CD14-positive monocyte (primary cell): ENCODE measurements at regions not wholly inside any gene's neighbourhood (a gene's known extent, or its start where the extent isn't known, plus 50 kb on each side); places are given as distances from the start of the nearest gene placed in this dataset.

ENCODE experiments used
- DNase-seq, 3 donors: peaks; one replicate each; pipeline ENCODE4 v3.0.0-alpha.2; 2011 to 2022
- H2AFZ ChIP-seq: 2 replicates; pipeline ENCODE4 v1.6.0; 2012; ENCODE audit warnings: mild to moderate bottlenecking, low read depth, low read length, inconsistent platforms; ENCODE audit not compliant: insufficient read depth, poor library complexity, severe bottlenecking
- H3K27ac ChIP-seq, 2 donors: 1 replicate in 1 of 2; 2 replicates in 1 of 2; pipeline ENCODE4 v1.5.1; 2012 to 2013; ENCODE audit warnings: low read length in 2 of 2, control low read depth in 1 of 2, inconsistent platforms in 1 of 2, low read depth in 1 of 2, mild to moderate bottlenecking in 1 of 2
- H3K27me3 ChIP-seq, 2 donors: one replicate each; pipeline versions ENCODE4 v1.6.0 to v1.6.1; 2011 to 2013; ENCODE audit warnings: low read length in 2 of 2; ENCODE audit not compliant: control insufficient read depth in 2 of 2, insufficient read depth in 2 of 2
- H3K36me3 ChIP-seq, 2 donors: replicated peaks in 1 of 2; 1 replicate in 1 of 2; 2 replicates in 1 of 2; pipeline versions ENCODE4 v1.5.1 to v1.6.1; 2012 to 2013; ENCODE audit warnings: low read length in 2 of 2, control low read depth in 1 of 2, inconsistent platforms in 1 of 2, mild to moderate bottlenecking in 1 of 2; ENCODE audit not compliant: insufficient read depth in 2 of 2, control insufficient read depth in 1 of 2
- H3K4me1 ChIP-seq, 2 donors: 1 replicate in 1 of 2; 2 replicates in 1 of 2; pipeline versions ENCODE4 v1.5.1 to v1.6.1; 2012 to 2013; ENCODE audit warnings: low read length in 2 of 2, control low read depth in 1 of 2, inconsistent platforms in 1 of 2, mild to moderate bottlenecking in 1 of 2, moderate library complexity in 1 of 2; ENCODE audit not compliant: insufficient read depth in 2 of 2, control insufficient read depth in 1 of 2
- H3K4me2 ChIP-seq: replicated peaks from 2 replicates; pipeline ENCODE3; 2012; ENCODE audit warnings: low read length, moderate library complexity, mild to moderate bottlenecking; ENCODE audit not compliant: poor library complexity, severe bottlenecking; ENCODE audit errors: extremely low read depth
- H3K4me3 ChIP-seq, 3 experiments: fragments of 200-600 bp in 1 of 3; sonication (generic) in 1 of 3; replicated peaks in 1 of 3; 1 replicate in 2 of 3; 2 replicates in 1 of 3; pipeline ENCODE4 v1.5.1; 2011 to 2013; ENCODE audit warnings: low read length in 3 of 3, mild to moderate bottlenecking in 3 of 3, control low read depth in 2 of 3, low read depth in 2 of 3, inconsistent platforms in 1 of 3, moderate library complexity in 1 of 3
- H3K79me2 ChIP-seq: 2 replicates; pipeline ENCODE4 v1.6.0; 2012; ENCODE audit warnings: mild to moderate bottlenecking, control low read depth, inconsistent platforms, low read length, moderate library complexity; ENCODE audit not compliant: insufficient read depth
- H3K9ac ChIP-seq: 2 replicates; pipeline ENCODE4 v1.6.0; 2017; ENCODE audit warnings: low read length, mild to moderate bottlenecking; ENCODE audit not compliant: insufficient read depth, poor library complexity, severe bottlenecking
- H3K9me3 ChIP-seq, 2 donors: replicated peaks in 1 of 2; 1 replicate in 1 of 2; 2 replicates in 1 of 2; pipeline versions ENCODE4 v1.5.1 to v1.6.1; 2012 to 2013; ENCODE audit warnings: low read length in 2 of 2, control low read depth in 1 of 2; ENCODE audit not compliant: control insufficient read depth in 1 of 2, insufficient read depth in 1 of 2
- H4K20me1 ChIP-seq: 2 replicates; pipeline ENCODE4 v1.6.0; 2012; ENCODE audit warnings: mild to moderate bottlenecking, low read length, control low read depth, moderate library complexity; ENCODE audit not compliant: insufficient read depth
- H3K27ac Mint-ChIP-seq, 7 donors: one replicate each; pipeline ENCODE4 v1.8.0; 2020; ENCODE audit warnings: mild to moderate bottlenecking in 7 of 7, mixed read lengths in 7 of 7, moderate library complexity in 6 of 7, inconsistent platforms in 2 of 7
- H3K27me3 Mint-ChIP-seq, 3 donors: one replicate each; pipeline ENCODE4 v1.8.0; 2021 to 2022; ENCODE audit warnings: low read depth in 3 of 3, mild to moderate bottlenecking in 3 of 3, mixed read lengths in 3 of 3, moderate library complexity in 3 of 3, inconsistent platforms in 1 of 3
- H3K36me3 Mint-ChIP-seq, 2 donors: one replicate each; pipeline ENCODE4 v1.8.0; 2020; ENCODE audit warnings: mixed read lengths in 2 of 2, inconsistent platforms in 1 of 2, mild to moderate bottlenecking in 1 of 2
- H3K4me1 Mint-ChIP-seq: one replicate; pipeline ENCODE4 v1.8.0; 2020; ENCODE audit warnings: mild to moderate bottlenecking, mixed read lengths
- H3K4me3 Mint-ChIP-seq, 2 donors: one replicate each; pipeline ENCODE4 v1.8.0; 2020; ENCODE audit warnings: mild to moderate bottlenecking in 2 of 2, mixed read lengths in 2 of 2, moderate library complexity in 1 of 2
- H3K9me3 Mint-ChIP-seq, 7 donors: one replicate each; pipeline ENCODE4 v1.8.0; 2020 to 2022; ENCODE audit warnings: mixed read lengths in 7 of 7, mild to moderate bottlenecking in 6 of 7, moderate library complexity in 6 of 7, inconsistent platforms in 2 of 7
- CTCF ChIP-seq: fragments of 200-600 bp; IDR thresholded peaks from one replicate; pipeline ENCODE4 v1.8.0; 2022; ENCODE audit warnings: antibody characterized with exemption, mild to moderate bottlenecking
- WGBS: methylation state at CpG from one replicate; pipeline ENCODE4 v1.1.5; 2013; ENCODE audit warnings: missing lambda C conversion rate; ENCODE audit not compliant: insufficient coverage; 5-methylcytosine and 5-hydroxymethylcytosine counted together
- intact Hi-C, 2 donors: fragments of 100-400 bp; cut with micrococcal nuclease; formaldehyde crosslinking; loops; one replicate each; pipeline versions ENCODE4 v1.15.0 to v1.15.1; 2023

GRCh38 chr1:59241909-59242308 is 55.0 kb upstream of the FGGY start:
- H3K4me3 Mint-ChIP-seq = no peak overlapping the region
- no peaks in the 10 kb centered on the region for H3K4me1 ChIP-seq
- H3K27me3 ChIP-seq = no peaks in the 10 kb centered on the region
- WGBS = no CpG with 5 or more reads among the region's 2 CpGs
- H3K36me3 ChIP-seq = no peaks in the 10 kb centered on the region
- no peak overlapping the region for H3K4me2 ChIP-seq
- no peak overlapping the region for H3K9ac ChIP-seq
- H3K9me3 ChIP-seq = peaks cover 0 to 2% of the 10 kb centered on the region in 2 donors
- no peak overlapping the region for H3K4me3 ChIP-seq
- no peak overlapping the region for H3K27ac ChIP-seq
- H3K27me3 Mint-ChIP-seq = peaks cover 0 to 3% (median 2%) of the 10 kb centered on the region in 3 donors
- H3K79me2 ChIP-seq = no peaks in the 10 kb centered on the region
- no peaks in the 10 kb centered on the region for H4K20me1 ChIP-seq
- H2AFZ ChIP-seq = no peak overlapping the region
- intact Hi-C loops = no loop called here
- TF ChIP-seq CTCF = no peak
- H3K9me3 Mint-ChIP-seq = peaks cover 5 to 17% (median 9%) of the 10 kb centered on the region in 7 donors
- peaks cover 2% of the 10 kb centered on the region for H3K4me1 Mint-ChIP-seq
- H3K27ac Mint-ChIP-seq = no peak overlapping the region
- DNase-seq = no peak
- peaks cover 0 to 4% of the 10 kb centered on the region in 2 donors for H3K36me3 Mint-ChIP-seq

GRCh38 chr1:59242370-59242769 is 54.5 kb upstream of the FGGY start:
- WGBS = no CpG with 5 or more reads among the region's 2 CpGs
- peaks cover 0 to 2% of the 10 kb centered on the region in 2 donors for H3K9me3 ChIP-seq
- intact Hi-C loops = no loop called here
- no peak for TF ChIP-seq CTCF
- no peak overlapping the region for H3K27ac Mint-ChIP-seq
- no peaks in the 10 kb centered on the region for H3K4me1 ChIP-seq
- no peak overlapping the region for H3K4me3 Mint-ChIP-seq
- peaks cover 0 to 3% (median 2%) of the 10 kb centered on the region in 3 donors for H3K27me3 Mint-ChIP-seq
- H3K4me3 ChIP-seq = no peak overlapping the region
- H3K9me3 Mint-ChIP-seq = peaks cover 5 to 20% (median 12%) of the 10 kb centered on the region in 7 donors
- H3K79me2 ChIP-seq = no peaks in the 10 kb centered on the region
- no peak for DNase-seq
- peaks cover 0 to 4% of the 10 kb centered on the region in 2 donors for H3K36me3 Mint-ChIP-seq
- H3K4me1 Mint-ChIP-seq = no peaks in the 10 kb centered on the region
- H2AFZ ChIP-seq = no peak overlapping the region
- H3K9ac ChIP-seq = no peak overlapping the region
- no peak overlapping the region for H3K4me2 ChIP-seq
- no peaks in the 10 kb centered on the region for H4K20me1 ChIP-seq
- H3K27me3 ChIP-seq = no peaks in the 10 kb centered on the region
- H3K27ac ChIP-seq = no peak overlapping the region
- H3K36me3 ChIP-seq = no peaks in the 10 kb centered on the region
